ENCODE measurements at regions not wholly inside any gene's neighbourhood (a gene's known extent, or its start where the extent isn't known, plus 50 kb on each side); places are given as distances from the start of the nearest gene placed in this dataset.
"Not testable (repeated sequence)": the region's sequence is repeated elsewhere in the genome, so short reads cannot be mapped to it uniquely, and the experiment has no call there.

GRCh38 chr9:108762348-108763055 is 93.3 kb downstream of the ACTL7B start:
- DNase-seq, result no peak

- DNase-seq, result no peak
Measured at GRCh38 chr9:108761655-108762347, 94.0 kb downstream of the ACTL7B start.

GRCh38 chr9:108760841-108761240 is 94.9 kb downstream of the ACTL7B start:
- no peak for DNase-seq

GRCh38 chr9:108759835-108760234 is 96.0 kb downstream of the ACTL7B start:
- DNase-seq, result no peak

GRCh38 chr9:108759399-108759798 is 96.4 kb downstream of the ACTL7B start:
- DNase-seq, result no peak

GRCh38 chr9:108756746-108757490 is 98.9 kb downstream of the ACTL7B start:
- DNase-seq, result no peak

- no peak for DNase-seq
Measured at GRCh38 chr9:108755979-108756378, 99.8 kb downstream of the ACTL7B start.

GRCh38 chr9:108751369-108751768 is 104.4 kb downstream of the ACTL7B start:
- no peak for DNase-seq

GRCh38 chr9:108750661-108751215 is 105.0 kb downstream of the ACTL7B start:
- no peak for DNase-seq

- DNase-seq, result no peak
Measured at GRCh38 chr9:108748776-108749175, 107.0 kb downstream of the ACTL7B start.

GRCh38 chr9:108746864-108747263 is 108.9 kb downstream of the ACTL7B start:
- DNase-seq, result no peak

- DNase-seq, result no peak
Measured at GRCh38 chr9:108746001-108746400, 109.8 kb downstream of the ACTL7B start.

GRCh38 chr9:108744641-108745040 is 111.1 kb downstream of the ACTL7B start:
- no peak for DNase-seq

GRCh38 chr9:108743901-108744371 is 111.8 kb downstream of the ACTL7B start:
- DNase-seq, result no peak

- DNase-seq, result no peak
Measured at GRCh38 chr9:108743416-108743815, 112.4 kb downstream of the ACTL7B start.

GRCh38 chr9:108742191-108742590 is 113.6 kb downstream of the ACTL7B start:
- DNase-seq, result no peak

- DNase-seq, result not testable (repeated sequence)
Measured at GRCh38 chr9:108731292-108731691, 124.5 kb downstream of the ACTL7B start.

- no peak for DNase-seq
Measured at GRCh38 chr9:108727580-108728111, 128.1 kb downstream of the ACTL7B start.

- DNase-seq, result no peak
Measured at GRCh38 chr9:108724652-108725051, 131.1 kb downstream of the ACTL7B start.

- DNase-seq, result no peak
Measured at GRCh38 chr9:108724122-108724521, 131.7 kb downstream of the ACTL7B start.

- no peak for DNase-seq
Measured at GRCh38 chr9:108722396-108722795, 133.4 kb downstream of the ACTL7B start.

- DNase-seq, result no peak
Measured at GRCh38 chr9:108720191-108720642, 135.6 kb downstream of the ACTL7B start.

GRCh38 chr9:108710424-108710823 is 145.4 kb downstream of the ACTL7B start:
- DNase-seq, result no peak

All from NCI-H2107 (cell line).